Adrenal gland (tissue), 9 donors: ENCODE measurements at regions not wholly inside any gene's neighbourhood (a gene's known extent, or its start where the extent isn't known, plus 50 kb on each side); places are given as distances from the start of the nearest gene placed in this dataset.

Source experiments
- DNase-seq, 7 donors: peaks; one replicate each; pipeline ENCODE4 v3.0.0-alpha.2; 2019 to 2020
- H3K27ac ChIP-seq, 5 donors: fragments of 200-600 bp; sonication (generic) in 4 of 5; 1 replicate in 3 of 5; 2 replicates in 2 of 5; pipeline versions ENCODE4 v1.5.1 to v1.8.0; 2016 to 2020; ENCODE audit warnings: mild to moderate bottlenecking in 1 of 5
- H3K27me3 ChIP-seq: fragments of 200-600 bp; 2 replicates; pipeline ENCODE4 v1.8.0; 2021
- H3K36me3 ChIP-seq, 2 donors: fragments of 200-600 bp; replicated peaks in 1 of 2; 1 replicate in 1 of 2; 2 replicates in 1 of 2; pipeline versions ENCODE4 v1.5.1 to v1.8.0; 2018 to 2022
- H3K4me1 ChIP-seq, 2 donors: fragments of 200-600 bp; replicated peaks in 1 of 2; 1 replicate in 1 of 2; 2 replicates in 1 of 2; pipeline versions ENCODE4 v1.5.1 to v1.8.0; 2018 to 2021
- H3K4me3 ChIP-seq, 4 donors: fragments of 200-600 bp; sonication (generic) in 3 of 4; one replicate each; pipeline ENCODE4 v1.5.1; 2016 to 2018
- H3K9me3 ChIP-seq, 3 donors: fragments of 200-600 bp; sonication (generic) in 1 of 3; replicated peaks in 1 of 3; 1 replicate in 2 of 3; 2 replicates in 1 of 3; pipeline versions ENCODE4 v1.5.1 to v1.8.0; 2016 to 2021
- POLR2A ChIP-seq, 2 donors: fragments of 450-650 bp; IDR thresholded peaks; one replicate each; pipeline ENCODE4 v1.6.1; 2017; ENCODE audit warnings: antibody characterized with exemption in 2 of 2, mild to moderate bottlenecking in 2 of 2, moderate library complexity in 1 of 2
- WGBS, 4 donors: extraction: QIAGEN DNeasy Blood & Tissue Kit in 2 of 4; methylation state at CpG; one replicate each; pipeline versions ENCODE4 v1.1.5 to v1.1.7; 2013 to 2017; 5-methylcytosine and 5-hydroxymethylcytosine counted together
- intact Hi-C, 2 donors: fragments of 100-400 bp; cut with DNase I; formaldehyde crosslinking; loops; one replicate each; pipeline versions ENCODE4 v1.14.1 to v1.15.0; 2022 to 2023
- TF ChIP-seq, protein P1 (sequence below), 6 experiments: fragments of 450-650 bp in 4 of 6; fragments of 200-600 bp in 2 of 6; sonication (generic) in 1 of 6; IDR thresholded peaks; 1 replicate in 5 of 6; 2 replicates in 1 of 6; pipeline versions ENCODE4 v1.5.1 to v1.8.0; 2016 to 2021; ENCODE audit warnings: antibody characterized with exemption in 6 of 6, mild to moderate bottlenecking in 2 of 6, moderate library complexity in 1 of 6
- donor health status: healthy with polysubstance abuse.
- donor health status: Bipolar disorder and iron deficiency.
- donor health status: DM: yes; HTN: yes; CAD: no.
- donor health status: DM: no; HTN: no; CAD: no.
- donor health status: DM: no; HTN: no; CAD: no.

DNA sequence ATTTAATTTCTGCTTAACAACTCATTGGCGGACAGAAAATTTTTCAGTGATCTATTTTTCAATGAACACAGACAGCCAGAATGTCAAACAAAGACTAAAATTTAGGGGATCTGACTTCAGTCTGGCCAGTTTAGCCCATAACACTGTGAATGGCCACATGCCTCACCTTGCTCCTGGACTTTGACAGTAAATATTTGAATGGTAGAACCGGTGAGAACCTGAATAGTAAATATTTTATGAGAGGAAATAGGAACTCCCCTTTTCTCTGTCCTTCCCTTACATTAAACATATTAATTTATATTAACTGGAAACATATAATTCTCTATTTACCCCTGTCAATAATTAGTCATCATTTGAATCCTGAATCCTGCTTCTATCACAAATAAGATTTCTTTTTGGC, 942.1 kb downstream of the KCNJ2 start:
- intact Hi-C loops: no loop called here
- DNase-seq: no peak
- Histone ChIP-seq H3K27me3 (no peaks in the 10 kb centered on the region), H3K4me1 (no peaks in the 10 kb centered on the region), H3K9me3 (no peaks in the 10 kb centered on the region), H3K27ac (no peak overlapping the region), H3K4me3 (no peak overlapping the region), H3K36me3 (no peaks in the 10 kb centered on the region)
- TF ChIP-seq, protein P1, sequence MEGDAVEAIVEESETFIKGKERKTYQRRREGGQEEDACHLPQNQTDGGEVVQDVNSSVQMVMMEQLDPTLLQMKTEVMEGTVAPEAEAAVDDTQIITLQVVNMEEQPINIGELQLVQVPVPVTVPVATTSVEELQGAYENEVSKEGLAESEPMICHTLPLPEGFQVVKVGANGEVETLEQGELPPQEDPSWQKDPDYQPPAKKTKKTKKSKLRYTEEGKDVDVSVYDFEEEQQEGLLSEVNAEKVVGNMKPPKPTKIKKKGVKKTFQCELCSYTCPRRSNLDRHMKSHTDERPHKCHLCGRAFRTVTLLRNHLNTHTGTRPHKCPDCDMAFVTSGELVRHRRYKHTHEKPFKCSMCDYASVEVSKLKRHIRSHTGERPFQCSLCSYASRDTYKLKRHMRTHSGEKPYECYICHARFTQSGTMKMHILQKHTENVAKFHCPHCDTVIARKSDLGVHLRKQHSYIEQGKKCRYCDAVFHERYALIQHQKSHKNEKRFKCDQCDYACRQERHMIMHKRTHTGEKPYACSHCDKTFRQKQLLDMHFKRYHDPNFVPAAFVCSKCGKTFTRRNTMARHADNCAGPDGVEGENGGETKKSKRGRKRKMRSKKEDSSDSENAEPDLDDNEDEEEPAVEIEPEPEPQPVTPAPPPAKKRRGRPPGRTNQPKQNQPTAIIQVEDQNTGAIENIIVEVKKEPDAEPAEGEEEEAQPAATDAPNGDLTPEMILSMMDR (IDR thresholded peaks at IDR 0.05): no peak
- no peak for TF ChIP-seq POLR2A (IDR thresholded peaks at IDR 0.05)
- 86 to 93% (median 89%) methylated on average over 2 of the region's 2 CpGs for WGBS, 4 donors

DNA sequence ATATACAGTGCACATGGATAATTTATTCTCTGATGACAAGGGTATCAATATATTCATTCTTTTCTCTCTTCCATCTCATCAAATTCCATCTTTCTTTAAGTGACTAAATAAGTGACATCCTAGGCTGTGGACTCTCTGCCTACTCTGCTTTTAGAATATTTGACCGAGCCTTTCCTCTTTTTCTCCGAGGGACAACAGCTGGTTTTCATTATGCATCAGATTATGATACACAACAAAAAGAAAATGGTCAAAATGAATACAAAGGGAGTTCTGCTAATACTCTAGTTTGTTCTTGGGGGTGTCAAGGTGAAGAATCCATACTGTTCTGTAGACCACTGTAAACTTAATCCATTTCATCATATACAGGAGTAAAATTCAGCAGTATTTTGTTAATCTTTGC, 942.6 kb downstream of the KCNJ2 start:
- Histone ChIP-seq H3K4me3 (no peak overlapping the region), H3K36me3 (no peaks in the 10 kb centered on the region), H3K27me3 (no peaks in the 10 kb centered on the region), H3K27ac (no peak overlapping the region), H3K9me3 (no peaks in the 10 kb centered on the region), H3K4me1 (no peaks in the 10 kb centered on the region)
- intact Hi-C loops: no loop called here
- 57 to 79% (median 68%) methylated on average over 2 of the region's 2 CpGs for WGBS, 4 donors
- no peak for TF ChIP-seq POLR2A (IDR thresholded peaks at IDR 0.05)
- TF ChIP-seq, protein P1 (IDR thresholded peaks at IDR 0.05): no peak
- DNase-seq: no peak

DNA sequence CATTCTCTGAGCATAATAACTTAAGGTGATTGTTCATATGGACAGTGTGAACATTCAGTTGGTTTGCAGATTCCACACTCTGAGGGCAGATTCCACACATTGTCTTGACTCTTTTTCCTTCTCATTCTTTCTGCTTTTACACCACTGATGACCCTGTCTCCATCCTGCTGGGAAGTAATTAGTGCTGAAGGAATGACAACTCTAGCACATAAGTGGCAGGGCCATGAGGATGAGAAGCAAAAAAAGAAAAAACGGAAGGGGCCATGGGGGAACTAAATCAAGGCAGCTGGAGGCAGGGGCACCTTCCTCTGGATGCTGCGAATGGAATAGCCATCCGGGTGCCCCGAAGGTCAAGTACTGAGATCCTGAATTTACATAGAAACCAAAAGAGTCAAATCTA, 944.0 kb downstream of the KCNJ2 start:
- Histone ChIP-seq H3K27ac (no peak overlapping the region), H3K4me3 (no peak overlapping the region), H3K9me3 (no peaks in the 10 kb centered on the region), H3K36me3 (no peaks in the 10 kb centered on the region), H3K4me1 (no peaks in the 10 kb centered on the region), H3K27me3 (no peaks in the 10 kb centered on the region)
- TF ChIP-seq, protein P1 (IDR thresholded peaks at IDR 0.05): no peak
- TF ChIP-seq POLR2A (IDR thresholded peaks at IDR 0.05): no peak
- no peak for DNase-seq
- 59 to 72% (median 64%) methylated on average over 4 of the region's 4 CpGs for WGBS, 4 donors
- intact Hi-C loops: no loop called here

DNA sequence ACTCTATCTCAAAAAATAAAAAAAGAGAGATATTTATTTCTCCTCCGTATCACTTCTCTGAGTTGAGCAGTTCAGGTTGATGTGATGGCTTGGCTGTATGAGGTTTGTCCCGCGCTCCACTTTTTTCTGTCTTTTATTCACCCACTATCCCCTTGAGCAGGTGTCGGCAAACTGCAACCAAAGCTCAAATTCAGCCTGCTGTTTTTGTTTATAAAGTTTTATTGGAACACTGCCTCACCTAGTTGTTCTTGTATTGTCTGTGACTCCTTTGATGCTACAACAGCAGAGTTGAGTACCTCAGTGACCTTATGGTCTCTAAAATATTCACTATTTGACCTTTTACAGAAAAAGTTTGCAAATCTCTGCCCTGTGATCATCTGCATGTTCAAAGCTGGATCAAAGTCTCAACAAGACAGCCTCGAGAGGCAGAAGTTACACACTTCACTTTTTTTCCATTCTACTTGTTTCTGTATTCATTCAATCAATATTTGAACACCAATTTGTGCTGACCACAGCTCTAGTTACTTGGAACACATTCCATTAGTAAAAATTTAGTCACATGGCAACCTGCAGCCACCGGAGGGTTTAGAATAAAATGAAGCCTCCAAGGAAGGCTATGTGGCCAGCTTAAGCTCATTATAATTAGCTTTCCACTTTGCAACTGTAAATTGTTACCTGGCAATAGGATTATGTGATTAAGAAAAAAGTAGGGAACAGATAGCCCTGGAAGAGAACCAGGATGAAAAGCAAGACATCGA, 945.8 kb downstream of the KCNJ2 start:
- TF ChIP-seq, protein P1 (IDR thresholded peaks at IDR 0.05): no peak
- no peak for TF ChIP-seq POLR2A (IDR thresholded peaks at IDR 0.05)
- Histone ChIP-seq H3K27me3 (no peaks in the 10 kb centered on the region), H3K4me3 (no peak overlapping the region), H3K36me3 (no peaks in the 10 kb centered on the region), H3K9me3 (no peaks in the 10 kb centered on the region), H3K4me1 (no peaks in the 10 kb centered on the region), H3K27ac (no peak overlapping the region)
- intact Hi-C loops: no loop called here
- 81 to 92% (median 83%) methylated on average over 7 of the region's 7 CpGs for WGBS, 4 donors
- DNase-seq: no peak
